Endothelial cell of umbilical vein (primary cell): ENCODE measurements at regions not wholly inside any gene's neighbourhood (a gene's known extent, or its start where the extent isn't known, plus 50 kb on each side); places are given as distances from the start of the nearest gene placed in this dataset.

Experiments used
- BruUV-seq: library from RNA; stranded (reverse); fragments of 400-500 nt; replicated peaks from 2 replicates; lab custom pipeline; 2021; lab: Mats Ljungman, UMichigan
- CTCF ChIA-PET: fragments of 300-600, 350-600 bp; sonication (Branson Sonifier 250); formaldehyde crosslinking; loops from one replicate; lab custom pipeline; 2021; ENCODE audit warnings: antibody characterized with exemption, inconsistent platforms; lab: Charles Lee
- POLR2A ChIA-PET: fragments of 300-600, 350-600 bp; sonication (Branson Sonifier 250); formaldehyde crosslinking; loops from one replicate; lab custom pipeline; 2021; ENCODE audit warnings: antibody characterized with exemption, inconsistent platforms; lab: Charles Lee
- DNase-seq: peaks from one replicate; pipeline ENCODE4 v3.0.0-alpha.2; 2011; ENCODE audit warnings: low read depth, low spot score
- FAIRE-seq: peaks from 2 replicates; lab custom pipeline; 2011; peaks lifted over from hg19 to GRCh38; lab: Jason Lieb, UNC
- H2AFZ ChIP-seq: 2 replicates; pipeline ENCODE4 v1.6.0; 2012; ENCODE audit warnings: low read depth, low read length, control low read depth, inconsistent platforms
- H3K27ac ChIP-seq: 2 replicates; pipeline ENCODE4 v1.5.1; 2011; ENCODE audit warnings: low read depth, mild to moderate bottlenecking, control low read depth, low read length, moderate library complexity; ENCODE audit not compliant: insufficient read depth
- H3K27me3 ChIP-seq, 2 experiments: 2 replicates each; pipeline versions ENCODE4 v1.6.0 to v1.6.1; 2011; ENCODE audit warnings: low read length in 2 of 2, mixed read lengths in 1 of 2; ENCODE audit not compliant: control insufficient read depth in 2 of 2, insufficient read depth in 2 of 2
- H3K36me3 ChIP-seq, 2 experiments: 2 replicates in 1 of 2; 3 replicates in 1 of 2; pipeline ENCODE4 v1.5.1; 2011; ENCODE audit warnings: low read length in 2 of 2, mild to moderate bottlenecking in 1 of 2, moderate library complexity in 1 of 2; ENCODE audit not compliant: control insufficient read depth in 2 of 2, insufficient read depth in 2 of 2; ENCODE audit errors: extremely low read depth in 1 of 2
- H3K4me1 ChIP-seq: 3 replicates; pipeline ENCODE4 v1.5.1; 2011; ENCODE audit warnings: mild to moderate bottlenecking, low read length; ENCODE audit not compliant: control insufficient read depth, insufficient read depth; ENCODE audit errors: extremely low read depth
- H3K4me2 ChIP-seq: 2 replicates; pipeline ENCODE4 v1.6.1; 2011; ENCODE audit warnings: low read length, control low read depth, mixed read lengths; ENCODE audit not compliant: insufficient read depth
- H3K4me3 ChIP-seq, 3 experiments: fragments of 200-600 bp in 1 of 3; sonication (generic), shearing (Covaris generic) in 1 of 3; replicated peaks in 1 of 3; 2 replicates each; pipeline ENCODE4 v1.5.1; 2011 to 2016; ENCODE audit warnings: control low read depth in 3 of 3, low read length in 3 of 3, mild to moderate bottlenecking in 2 of 3, inconsistent platforms in 1 of 3, low read depth in 1 of 3, moderate library complexity in 1 of 3; ENCODE audit not compliant: insufficient read depth in 1 of 3
- H3K79me2 ChIP-seq: 2 replicates; pipeline ENCODE4 v1.6.0; 2012; ENCODE audit warnings: low read length, inconsistent platforms; ENCODE audit not compliant: control insufficient read depth, insufficient read depth
- H3K9ac ChIP-seq: replicated peaks from 2 replicates; pipeline ENCODE3; 2011; ENCODE audit warnings: low read length, control low read depth; ENCODE audit not compliant: insufficient read depth; ENCODE audit errors: extremely low read depth
- H3K9me1 ChIP-seq: replicated peaks from 3 replicates; pipeline ENCODE4 v1.6.0; 2011; ENCODE audit warnings: mild to moderate bottlenecking, low read length; ENCODE audit not compliant: control insufficient read depth, insufficient read depth; ENCODE audit errors: extremely low read depth
- H3K9me3 ChIP-seq: replicated peaks from 2 replicates; pipeline ENCODE4 v1.5.1; 2012; ENCODE audit warnings: low read length, inconsistent platforms; ENCODE audit not compliant: control insufficient read depth, insufficient read depth
- H4K20me1 ChIP-seq: replicated peaks from 2 replicates; pipeline ENCODE3; 2011; ENCODE audit warnings: mild to moderate bottlenecking, low read length; ENCODE audit not compliant: control insufficient read depth, insufficient read depth; ENCODE audit errors: extremely low read depth
- CTCF ChIP-seq, 2 donors: IDR thresholded peaks; 1 replicate in 1 of 2; 2 replicates in 1 of 2; pipeline ENCODE4 v1.5.1; 2011; ENCODE audit warnings: low read length in 2 of 2, mild to moderate bottlenecking in 2 of 2, moderate library complexity in 2 of 2, control low read depth in 1 of 2, inconsistent platforms in 1 of 2, low read depth in 1 of 2; ENCODE audit not compliant: insufficient read depth in 1 of 2; ENCODE audit errors: extremely low read depth in 1 of 2
- EZH2 ChIP-seq: IDR thresholded peaks from 2 replicates; pipeline ENCODE4 v1.6.1; 2012; ENCODE audit warnings: borderline replicate concordance, low read depth, mild to moderate bottlenecking, moderate library complexity, low read length, inconsistent platforms; ENCODE audit not compliant: severe bottlenecking
- FOS ChIP-seq: IDR thresholded peaks from 2 replicates; pipeline ENCODE4 v1.6.1; 2011; ENCODE audit warnings: mild to moderate bottlenecking, low read length, moderate library complexity, borderline replicate concordance; ENCODE audit not compliant: insufficient read depth
- GATA2 ChIP-seq: IDR thresholded peaks from 2 replicates; pipeline ENCODE4 v1.7.0; 2011; ENCODE audit warnings: low read depth, mild to moderate bottlenecking, moderate library complexity, mixed read lengths, low read length; ENCODE audit not compliant: insufficient read length, insufficient read depth
- JUN ChIP-seq: IDR thresholded peaks from 2 replicates; pipeline ENCODE4 v1.6.1; 2011; ENCODE audit warnings: borderline replicate concordance, low read depth; ENCODE audit not compliant: insufficient read length, insufficient read depth
- MAX ChIP-seq: IDR thresholded peaks from 2 replicates; pipeline ENCODE4 v1.6.1; 2011; ENCODE audit not compliant: insufficient read depth, insufficient read length
- MYC ChIP-seq: IDR thresholded peaks from one replicate; pipeline ENCODE4 v1.6.1; 2011; ENCODE audit warnings: mild to moderate bottlenecking, low read depth, low read length
- POLR2A ChIP-seq: IDR thresholded peaks from 2 replicates; pipeline ENCODE4 v1.6.1; 2012; ENCODE audit warnings: low read depth, mild to moderate bottlenecking, control low read depth, low read length
- POLR2AphosphoS5 ChIP-seq: IDR thresholded peaks from 2 replicates; pipeline ENCODE4 v1.6.1; 2012; ENCODE audit warnings: low read depth, mild to moderate bottlenecking, control low read depth, low read length, moderate library complexity; ENCODE audit not compliant: insufficient read depth
- dilution Hi-C: fragments of 300-500 bp; cut with MboI; formaldehyde crosslinking; loops from one replicate; pipeline ENCODE4 v1.15.0; 2019; ENCODE audit warnings: low sequenced_read_pairs; ENCODE audit not compliant: extremely low pct_ligation_motif_present
- intact Hi-C: fragments of 100-400 bp; cut with micrococcal nuclease; formaldehyde crosslinking; loops from one replicate; pipeline ENCODE4 v1.10.0; 2022

DNA sequence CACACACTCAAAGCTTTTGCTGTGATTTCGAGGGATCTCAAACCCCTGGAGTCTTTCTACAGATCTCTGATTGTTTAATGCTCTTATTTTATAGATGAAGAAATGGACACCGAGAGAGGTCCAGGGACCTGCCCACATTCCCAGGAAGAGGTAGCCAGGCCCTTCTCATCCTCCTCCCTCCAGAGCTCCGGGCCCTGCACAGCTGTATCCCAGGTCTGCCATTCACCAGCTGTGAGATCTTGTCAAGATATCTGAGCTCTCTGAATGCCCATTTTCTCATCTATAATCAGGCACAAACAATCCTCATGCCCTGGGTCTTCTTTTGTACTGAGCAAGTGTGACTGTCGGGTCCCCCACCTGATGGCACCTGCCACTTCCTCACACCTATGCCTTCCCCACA is 98.2 kb upstream of the ALX4 start:
- Histone ChIP-seq H3K4me3 (no peak overlapping the region), H3K9me3 (no peaks in the 10 kb centered on the region), H3K4me2 (no peak overlapping the region), H2AFZ (no peak overlapping the region), H3K9ac (no peak overlapping the region), H3K79me2 (no peaks in the 10 kb centered on the region), H4K20me1 (no peaks in the 10 kb centered on the region), H3K36me3 (no peaks in the 10 kb centered on the region), H3K4me1 (no peaks in the 10 kb centered on the region), H3K27ac (no peak overlapping the region), H3K27me3 (peaks cover 0 to 6% of the 10 kb centered on the region in 2 experiments), H3K9me1 (no peaks in the 10 kb centered on the region)
- intact Hi-C loops: no loop called here
- ChIA-PET CTCF (interaction anchor here (1.0 kb wide), 1 partner anchor 13 kb away, joined by 3 read pairs; no protein-coding TSS in a partner anchor), POLR2A (no interaction called here)
- TF ChIP-seq GATA2: no peak
- TF ChIP-seq MYC: no peak
- TF ChIP-seq JUN: no peak
- no peak for TF ChIP-seq FOS
- TF ChIP-seq MAX: no peak
- TF ChIP-seq POLR2A: no peak
- no peak for TF ChIP-seq EZH2
- TF ChIP-seq POLR2AphosphoS5: no peak
- TF ChIP-seq CTCF (IDR thresholded peaks at IDR 0.05; ENCODE audit: extremely low read depth in 1 of 2, insufficient read depth in 1 of 2, low read depth in 1 of 2, low read length in 2 of 2): no peak
- DNase-seq: no peak
- FAIRE-seq: no peak
- dilution Hi-C loops: no loop called here
- no TSS peak for BruUV-seq
